ENCODE measurements at regions not wholly inside any gene's neighbourhood (a gene's known extent, or its start where the extent isn't known, plus 50 kb on each side); places are given as distances from the start of the nearest gene placed in this dataset.

- TF ChIP-seq REST (IDR thresholded peaks at IDR 0.05) (no peak), CTCF (IDR thresholded peaks at IDR 0.05; ENCODE audit: low read depth, low read length, missing input control) (no peak), MAX (IDR thresholded peaks at IDR 0.05) (no peak), ZBTB33 (IDR thresholded peaks at IDR 0.05) (no peak), JUND (IDR thresholded peaks at IDR 0.05) (no peak), YY1 (IDR thresholded peaks at IDR 0.05) (no peak), RAD21 (IDR thresholded peaks at IDR 0.05) (no peak), RXRA (IDR thresholded peaks at IDR 0.05) (no peak), TAF1 (conservative IDR thresholded peaks at IDR 0.05) (no peak), EGR1 (IDR thresholded peaks at IDR 0.05; ENCODE audit: low read depth in 2 of 2) (no peak)
These were observed 92.4 kb upstream of the ERG start for GRCh38 chr21:38590449-38591217.

Measured in liver (tissue), 3 donors.